ENCODE measurements at regions not wholly inside any gene's neighbourhood (a gene's known extent, or its start where the extent isn't known, plus 50 kb on each side); places are given as distances from the start of the nearest gene placed in this dataset.

DNA sequence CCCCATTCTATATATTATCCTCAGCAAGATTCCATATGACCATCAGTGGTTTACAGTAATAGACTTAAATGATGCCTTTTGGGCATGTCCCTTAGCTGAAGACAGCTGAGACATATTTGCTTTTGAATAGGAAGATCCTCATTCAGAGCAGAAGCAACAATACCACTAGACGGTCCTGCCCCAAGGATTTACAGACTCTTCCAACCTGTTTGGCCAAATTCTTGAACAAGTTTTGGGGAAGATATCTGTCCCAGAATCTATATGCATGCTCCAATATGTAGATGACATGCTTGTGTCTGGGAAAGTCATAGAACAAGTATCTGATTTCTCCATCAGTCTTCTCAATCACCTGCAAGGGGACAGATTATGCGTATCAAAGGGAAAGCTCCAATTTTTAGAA lies 137.1 kb upstream of the RMP24 start:
- CTCF ChIA-PET, result interaction anchor here (0.7 kb wide), 1 partner anchor 284 kb away, joined by 3 read pairs; no protein-coding TSS in a partner anchor

DNA sequence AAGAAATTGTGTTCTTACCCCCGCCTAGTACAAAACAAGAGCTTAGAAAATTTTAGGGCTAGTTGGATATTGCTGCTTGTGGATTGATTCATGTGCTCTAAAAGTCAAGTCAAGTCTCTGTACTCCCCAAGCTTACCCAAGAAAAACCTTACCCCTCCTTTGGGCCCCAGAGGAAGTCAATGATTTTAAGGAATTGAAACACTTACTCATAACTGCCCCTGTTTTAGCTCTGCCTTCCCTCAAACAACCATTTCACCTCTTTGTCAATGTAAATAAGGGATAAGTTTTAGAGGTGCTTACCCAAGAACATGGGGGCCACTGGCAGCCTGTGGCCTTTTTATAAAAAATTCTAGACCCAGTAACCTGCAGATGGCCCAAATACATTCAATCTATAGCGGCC lies 136.6 kb upstream of the RMP24 start:
- no peak for DNase-seq (ENCODE audit: extremely low spot score)
- POLR2A ChIA-PET, result interaction anchor here (1.1 kb wide), 1 partner anchor 136 kb away, joined by 3 read pairs; the partner anchor contains the start of gene RMP24
- CTCF ChIA-PET, result no interaction called here
- no peak for TF ChIP-seq FOXM1 (IDR thresholded peaks at IDR 0.05; ENCODE audit: borderline replicate concordance)
- no peak for TF ChIP-seq HDGF (IDR thresholded peaks at IDR 0.05; ENCODE audit: borderline replicate concordance)
- TF ChIP-seq L3MBTL2 (conservative IDR thresholded peaks at IDR 0.05), result no peak
- TF ChIP-seq FOXA1 (IDR thresholded peaks at IDR 0.05), result no peak
- no peak for TF ChIP-seq ZNF384 (IDR thresholded peaks at IDR 0.05)
- TF ChIP-seq TARDBP (IDR thresholded peaks at IDR 0.05), result no peak
- no peak for TF ChIP-seq ARNT (IDR thresholded peaks at IDR 0.05)
- TF ChIP-seq CTBP1 (IDR thresholded peaks at IDR 0.05; ENCODE audit: borderline replicate concordance), result no peak
- no peak for TF ChIP-seq ELF4 (IDR thresholded peaks at IDR 0.05)
- TF ChIP-seq, protein P1, sequence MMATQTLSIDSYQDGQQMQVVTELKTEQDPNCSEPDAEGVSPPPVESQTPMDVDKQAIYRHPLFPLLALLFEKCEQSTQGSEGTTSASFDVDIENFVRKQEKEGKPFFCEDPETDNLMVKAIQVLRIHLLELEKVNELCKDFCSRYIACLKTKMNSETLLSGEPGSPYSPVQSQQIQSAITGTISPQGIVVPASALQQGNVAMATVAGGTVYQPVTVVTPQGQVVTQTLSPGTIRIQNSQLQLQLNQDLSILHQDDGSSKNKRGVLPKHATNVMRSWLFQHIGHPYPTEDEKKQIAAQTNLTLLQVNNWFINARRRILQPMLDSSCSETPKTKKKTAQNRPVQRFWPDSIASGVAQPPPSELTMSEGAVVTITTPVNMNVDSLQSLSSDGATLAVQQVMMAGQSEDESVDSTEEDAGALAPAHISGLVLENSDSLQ (IDR thresholded peaks at IDR 0.05), result no peak
- no peak for TF ChIP-seq LEF1 (IDR thresholded peaks at IDR 0.05; ENCODE audit: borderline replicate concordance)
- no peak for TF ChIP-seq FOXK2 (IDR thresholded peaks at IDR 0.05)
- no peak for TF ChIP-seq NFRKB (IDR thresholded peaks at IDR 0.05)
- TF ChIP-seq BHLHE40 (IDR thresholded peaks at IDR 0.05; ENCODE audit: borderline replicate concordance), result no peak
- no peak for TF ChIP-seq SP1 (IDR thresholded peaks at IDR 0.05)
- no peak for TF ChIP-seq SUZ12 (IDR thresholded peaks at IDR 0.05)

More for the DNA sequence above, 137.1 kb upstream of the RMP24 start:
- DNase-seq (ENCODE audit: extremely low spot score), result no peak
- TF ChIP-seq SP1 (IDR thresholded peaks at IDR 0.05) (no peak), FOXK2 (IDR thresholded peaks at IDR 0.05) (no peak), ZNF384 (IDR thresholded peaks at IDR 0.05) (no peak), CTBP1 (IDR thresholded peaks at IDR 0.05; ENCODE audit: borderline replicate concordance) (no peak), LEF1 (IDR thresholded peaks at IDR 0.05; ENCODE audit: borderline replicate concordance) (no peak), BHLHE40 (IDR thresholded peaks at IDR 0.05; ENCODE audit: borderline replicate concordance) (no peak), L3MBTL2 (conservative IDR thresholded peaks at IDR 0.05) (no peak), ARNT (IDR thresholded peaks at IDR 0.05) (no peak)
- TF ChIP-seq, protein P1 (IDR thresholded peaks at IDR 0.05), result no peak
- POLR2A ChIA-PET, result interaction anchor here (1.1 kb wide), 1 partner anchor 137 kb away, joined by 3 read pairs; the partner anchor contains the start of gene RMP24

DNA sequence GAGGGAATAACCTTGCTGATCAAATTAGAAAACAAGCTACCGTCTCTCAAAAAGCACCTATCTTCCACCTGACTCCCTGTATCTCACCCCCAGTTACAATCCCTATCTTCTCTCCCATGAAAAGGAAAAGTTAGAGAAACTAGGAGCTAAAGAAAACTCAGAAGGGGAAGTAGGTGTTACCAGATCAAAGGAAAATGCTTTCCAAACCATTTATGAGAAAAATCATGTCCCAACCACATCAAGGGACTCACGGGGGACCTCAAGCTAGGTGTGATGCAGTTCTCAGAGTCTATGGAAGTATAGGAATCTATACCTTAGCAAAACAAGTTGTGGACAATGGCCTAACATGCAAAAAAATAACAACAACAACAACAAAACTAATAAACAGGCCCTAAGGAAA lies 135.5 kb upstream of the RMP24 start:
- CTCF ChIA-PET, result interaction anchor here (0.6 kb wide), 1 partner anchor 8 kb away, joined by 3 read pairs; no protein-coding TSS in a partner anchor
- TF ChIP-seq FOXA1 (IDR thresholded peaks at IDR 0.05) (no peak), L3MBTL2 (conservative IDR thresholded peaks at IDR 0.05) (no peak), TARDBP (IDR thresholded peaks at IDR 0.05) (no peak), NFRKB (IDR thresholded peaks at IDR 0.05) (no peak), SP1 (IDR thresholded peaks at IDR 0.05) (no peak), FOXM1 (IDR thresholded peaks at IDR 0.05; ENCODE audit: borderline replicate concordance) (no peak), LEF1 (IDR thresholded peaks at IDR 0.05; ENCODE audit: borderline replicate concordance) (no peak), ELF4 (IDR thresholded peaks at IDR 0.05) (no peak), BHLHE40 (IDR thresholded peaks at IDR 0.05; ENCODE audit: borderline replicate concordance) (no peak), HDGF (IDR thresholded peaks at IDR 0.05; ENCODE audit: borderline replicate concordance) (no peak), CTBP1 (IDR thresholded peaks at IDR 0.05; ENCODE audit: borderline replicate concordance) (no peak), ZNF384 (IDR thresholded peaks at IDR 0.05) (no peak), SUZ12 (IDR thresholded peaks at IDR 0.05) (no peak), ARNT (IDR thresholded peaks at IDR 0.05) (no peak), FOXK2 (IDR thresholded peaks at IDR 0.05) (no peak)
- TF ChIP-seq, protein P1 (IDR thresholded peaks at IDR 0.05), result no peak
- no peak for DNase-seq (ENCODE audit: extremely low spot score)
- POLR2A ChIA-PET, result no interaction called here

- no peak for DNase-seq (ENCODE audit: extremely low spot score)
- CTCF ChIA-PET, result interaction anchor here (0.8 kb wide), 1 partner anchor 82 kb away, joined by 4 read pairs; no protein-coding TSS in a partner anchor
- TF ChIP-seq CTBP1 (IDR thresholded peaks at IDR 0.05; ENCODE audit: borderline replicate concordance) (no peak), FOXK2 (IDR thresholded peaks at IDR 0.05) (no peak)
- POLR2A ChIA-PET, result no interaction called here
Measured at GRCh38 chr18:35837922-35838496, 134.5 kb upstream of the RMP24 start.

- DNase-seq (ENCODE audit: extremely low spot score), result no peak
- POLR2A ChIA-PET, result no interaction called here
- TF ChIP-seq ARNT (IDR thresholded peaks at IDR 0.05) (no peak), SP1 (IDR thresholded peaks at IDR 0.05) (no peak), ZNF384 (IDR thresholded peaks at IDR 0.05) (no peak), LEF1 (IDR thresholded peaks at IDR 0.05; ENCODE audit: borderline replicate concordance) (no peak), ELF4 (IDR thresholded peaks at IDR 0.05) (no peak), CTBP1 (IDR thresholded peaks at IDR 0.05; ENCODE audit: borderline replicate concordance) (no peak), FOXK2 (IDR thresholded peaks at IDR 0.05) (no peak), NFRKB (IDR thresholded peaks at IDR 0.05) (no peak)
- TF ChIP-seq, protein P1 (IDR thresholded peaks at IDR 0.05), result no peak
- CTCF ChIA-PET, result no interaction called here
Measured at GRCh38 chr18:35841283-35841682, 131.2 kb upstream of the RMP24 start.

Measured in HEK293T (cell line).